Kidney (tissue), 13 donors: ENCODE measurements at regions not wholly inside any gene's neighbourhood (a gene's known extent, or its start where the extent isn't known, plus 50 kb on each side); places are given as distances from the start of the nearest gene placed in this dataset.

Experiments used
- DNase-seq, 5 donors: peaks; one replicate each; pipeline ENCODE4 v3.0.0-alpha.2; 2013 to 2020
- FAIRE-seq: peaks from 2 replicates; lab custom pipeline; 2012; peaks lifted over from hg19 to GRCh38; lab: Jason Lieb, UNC
- H3K27ac ChIP-seq, 2 donors: one replicate each; pipeline ENCODE4 v1.7.0; 2013; ENCODE audit warnings: low read depth in 2 of 2, low read length in 2 of 2, inconsistent platforms in 1 of 2
- H3K27me3 ChIP-seq: one replicate; pipeline ENCODE4 v1.7.1; 2013; ENCODE audit warnings: low read length, inconsistent platforms; ENCODE audit not compliant: control insufficient read depth, insufficient read depth
- H3K36me3 ChIP-seq, 3 donors: one replicate each; pipeline versions ENCODE4 v1.7.0 to v1.7.1; 2013; ENCODE audit warnings: low read length in 3 of 3, control low read depth in 1 of 3, inconsistent platforms in 1 of 3; ENCODE audit not compliant: insufficient read depth in 3 of 3, control insufficient read depth in 2 of 3
- H3K4me1 ChIP-seq, 3 donors: one replicate each; pipeline versions ENCODE4 v1.7.0 to v1.7.1; 2013; ENCODE audit warnings: low read length in 3 of 3, inconsistent platforms in 1 of 3, low read depth in 1 of 3; ENCODE audit not compliant: control insufficient read depth in 2 of 3, insufficient read depth in 2 of 3
- H3K4me3 ChIP-seq, 3 donors: one replicate each; pipeline versions ENCODE4 v1.7.0 to v1.8.1; 2013; ENCODE audit warnings: low read length in 3 of 3, control low read depth in 1 of 3, inconsistent platforms in 1 of 3
- H3K9ac ChIP-seq, 3 donors: one replicate each; pipeline versions ENCODE4 v1.7.0 to v1.7.1; 2013; ENCODE audit warnings: low read length in 3 of 3, control low read depth in 1 of 3, inconsistent platforms in 1 of 3
- H3K9me3 ChIP-seq, 3 donors: one replicate each; pipeline versions ENCODE4 v1.7.0 to v1.7.1; 2013; ENCODE audit warnings: low read length in 3 of 3, control low read depth in 1 of 3, inconsistent platforms in 1 of 3; ENCODE audit not compliant: control insufficient read depth in 2 of 3, insufficient read depth in 1 of 3
- intact Hi-C: fragments of 100-400 bp; cut with DNase I; formaldehyde crosslinking; loops from one replicate; pipeline ENCODE4 v1.11.1; 2022
- TF ChIP-seq, protein P1 (sequence below): IDR thresholded peaks from 3 replicates; pipeline ENCODE4 v1.5.1; 2012; ENCODE audit warnings: mild to moderate bottlenecking, moderate library complexity, borderline replicate concordance; ENCODE audit not compliant: insufficient read depth; ENCODE audit errors: extremely low read depth
- donor health status: control.
- donor health status: control.
- donor health status: control.
- donor health status: control.
- donor health status: control.
- donor health status: DM: yes; HTN: yes; CAD: no.
- donor health status: Normal renal cell carcinoma (clear cell type).

DNA sequence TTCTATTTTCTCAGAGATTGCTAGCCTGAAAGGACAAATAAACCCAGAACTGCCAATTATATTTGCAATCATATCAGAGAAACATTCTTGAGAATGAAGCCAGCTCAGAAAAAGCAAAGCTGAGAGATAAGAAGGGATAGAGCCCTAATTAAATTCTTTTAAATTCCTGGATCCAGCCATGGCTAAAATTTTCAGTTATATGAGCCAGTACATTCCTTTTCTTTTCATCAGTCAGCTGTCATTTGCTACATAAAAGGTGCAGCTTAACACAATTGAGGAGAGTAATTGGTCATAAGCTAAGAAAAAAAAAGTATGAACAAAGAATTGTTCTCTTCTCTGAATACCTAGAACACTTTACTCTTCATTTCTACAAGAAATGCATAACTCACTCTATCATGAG lies 303.5 kb upstream of the FIGN start:
- Histone ChIP-seq H3K9me3 (no peaks in the 10 kb centered on the region), H3K27ac (no peak overlapping the region), H3K9ac (no peak overlapping the region), H3K27me3 (no peaks in the 10 kb centered on the region), H3K4me3 (no peak overlapping the region), H3K4me1 (no peaks in the 10 kb centered on the region), H3K36me3 (no peaks in the 10 kb centered on the region)
- intact Hi-C loops, result no loop called here
- FAIRE-seq (no peak), DNase-seq (no peak)
- TF ChIP-seq, protein P1, sequence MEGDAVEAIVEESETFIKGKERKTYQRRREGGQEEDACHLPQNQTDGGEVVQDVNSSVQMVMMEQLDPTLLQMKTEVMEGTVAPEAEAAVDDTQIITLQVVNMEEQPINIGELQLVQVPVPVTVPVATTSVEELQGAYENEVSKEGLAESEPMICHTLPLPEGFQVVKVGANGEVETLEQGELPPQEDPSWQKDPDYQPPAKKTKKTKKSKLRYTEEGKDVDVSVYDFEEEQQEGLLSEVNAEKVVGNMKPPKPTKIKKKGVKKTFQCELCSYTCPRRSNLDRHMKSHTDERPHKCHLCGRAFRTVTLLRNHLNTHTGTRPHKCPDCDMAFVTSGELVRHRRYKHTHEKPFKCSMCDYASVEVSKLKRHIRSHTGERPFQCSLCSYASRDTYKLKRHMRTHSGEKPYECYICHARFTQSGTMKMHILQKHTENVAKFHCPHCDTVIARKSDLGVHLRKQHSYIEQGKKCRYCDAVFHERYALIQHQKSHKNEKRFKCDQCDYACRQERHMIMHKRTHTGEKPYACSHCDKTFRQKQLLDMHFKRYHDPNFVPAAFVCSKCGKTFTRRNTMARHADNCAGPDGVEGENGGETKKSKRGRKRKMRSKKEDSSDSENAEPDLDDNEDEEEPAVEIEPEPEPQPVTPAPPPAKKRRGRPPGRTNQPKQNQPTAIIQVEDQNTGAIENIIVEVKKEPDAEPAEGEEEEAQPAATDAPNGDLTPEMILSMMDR, result no peak

DNA sequence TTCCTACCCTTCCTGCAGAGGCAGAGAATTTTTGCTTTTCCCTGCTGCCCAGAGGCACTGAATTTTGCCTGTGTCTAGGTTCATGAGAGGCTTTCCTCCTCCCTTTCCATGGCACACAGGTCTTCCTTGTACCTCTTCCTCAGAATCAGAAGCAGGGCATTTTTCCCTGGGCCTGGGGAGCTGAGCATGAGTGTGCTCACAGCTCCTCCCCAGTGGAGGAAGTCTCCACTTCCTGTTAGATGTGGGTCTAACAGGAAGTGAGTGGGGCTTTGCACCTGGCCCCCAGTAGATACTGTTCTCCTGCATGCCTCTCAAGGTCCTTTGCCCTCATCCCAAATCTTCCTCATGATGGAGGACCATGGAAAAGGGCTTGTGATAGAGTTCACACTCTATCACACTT lies 297.2 kb upstream of the FIGN start:
- H3K27me3 ChIP-seq, result no peaks in the 10 kb centered on the region
- no peaks in the 10 kb centered on the region for H3K9me3 ChIP-seq
- H3K4me1 ChIP-seq, result no peaks in the 10 kb centered on the region
- no peaks in the 10 kb centered on the region for H3K36me3 ChIP-seq
- DNase-seq, result no peak
- H3K9ac ChIP-seq, result no peak overlapping the region
- no peak overlapping the region for H3K27ac ChIP-seq
- FAIRE-seq, result no peak
- H3K4me3 ChIP-seq, result no peak overlapping the region
- intact Hi-C loops, result no loop called here
- TF ChIP-seq, protein P1, result no peak

DNA sequence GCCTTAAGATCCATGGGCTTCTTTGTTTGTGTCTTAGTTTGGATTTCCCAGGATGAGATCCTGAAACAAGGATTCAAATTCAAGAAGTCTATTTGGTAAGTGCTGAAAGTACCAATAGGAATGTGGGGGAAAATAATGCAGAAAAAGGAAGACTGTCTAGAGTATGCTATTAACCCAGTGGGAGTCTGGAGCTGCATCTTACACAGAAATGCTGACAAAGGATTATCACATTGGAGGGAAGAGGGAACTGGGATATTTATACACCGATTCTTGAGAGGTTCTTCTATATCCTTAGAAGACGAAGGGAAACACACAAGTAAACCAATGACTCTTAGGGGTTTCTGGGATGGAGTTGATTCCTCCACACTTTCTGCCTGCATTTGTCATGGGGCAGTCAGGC lies 294.8 kb upstream of the FIGN start:
- H3K9ac ChIP-seq, result no peak overlapping the region
- no peaks in the 10 kb centered on the region for H3K27me3 ChIP-seq
- no peaks in the 10 kb centered on the region for H3K36me3 ChIP-seq
- FAIRE-seq, result no peak
- TF ChIP-seq, protein P1, result no peak
- intact Hi-C loops, result no loop called here
- no peaks in the 10 kb centered on the region for H3K9me3 ChIP-seq
- H3K4me1 ChIP-seq, result no peaks in the 10 kb centered on the region
- no peak for DNase-seq
- no peak overlapping the region for H3K27ac ChIP-seq
- no peak overlapping the region for H3K4me3 ChIP-seq

DNA sequence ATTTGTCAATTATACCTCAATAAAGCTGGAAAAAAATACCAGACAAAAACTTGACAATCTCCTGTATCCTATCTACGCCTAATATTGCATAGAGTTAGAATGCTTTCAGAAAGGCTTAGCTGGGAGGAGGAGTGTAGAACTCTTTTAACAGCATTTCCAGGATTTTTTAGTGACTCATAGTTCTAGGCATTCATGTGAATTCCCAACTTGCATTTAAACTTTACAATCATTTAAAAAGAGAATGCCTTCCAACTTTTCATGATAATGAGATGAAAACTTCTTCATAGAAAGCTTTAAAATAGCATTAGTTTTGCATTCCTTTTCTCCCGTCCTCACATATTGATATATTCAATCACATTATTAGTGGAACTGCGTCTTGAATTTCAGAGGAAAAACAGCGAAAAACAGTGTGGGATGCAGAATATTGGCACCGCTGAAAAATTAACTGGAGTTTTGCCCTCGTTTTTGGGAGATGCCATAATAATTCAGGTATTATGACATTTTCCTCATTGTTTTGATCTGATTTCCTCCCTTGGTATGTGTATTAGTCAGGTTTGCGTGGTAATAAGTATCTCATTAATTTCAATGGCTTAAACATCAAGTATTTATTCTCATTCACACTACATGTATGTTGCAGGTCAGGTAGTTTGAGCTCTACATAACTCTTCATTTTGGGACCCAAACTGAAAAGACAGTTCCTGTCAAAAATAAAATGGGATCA lies 293.2 kb upstream of the FIGN start:
- intact Hi-C loops, result no loop called here
- Histone ChIP-seq H3K9me3 (no peaks in the 10 kb centered on the region), H3K36me3 (no peaks in the 10 kb centered on the region), H3K9ac (no peak overlapping the region), H3K4me1 (no peaks in the 10 kb centered on the region), H3K27ac (no peak overlapping the region), H3K4me3 (no peak overlapping the region), H3K27me3 (no peaks in the 10 kb centered on the region)
- FAIRE-seq (no peak), DNase-seq (no peak)
- TF ChIP-seq, protein P1, result no peak
